Adrenal gland (tissue), 9 donors: ENCODE measurements at regions not wholly inside any gene's neighbourhood (a gene's known extent, or its start where the extent isn't known, plus 50 kb on each side); places are given as distances from the start of the nearest gene placed in this dataset.

ENCODE experiments used
- DNase-seq, 7 donors: peaks; one replicate each; pipeline ENCODE4 v3.0.0-alpha.2; 2019 to 2020
- H3K27ac ChIP-seq, 5 donors: fragments of 200-600 bp; sonication (generic) in 4 of 5; 1 replicate in 3 of 5; 2 replicates in 2 of 5; pipeline versions ENCODE4 v1.5.1 to v1.8.0; 2016 to 2020; ENCODE audit warnings: mild to moderate bottlenecking in 1 of 5
- H3K27me3 ChIP-seq: fragments of 200-600 bp; 2 replicates; pipeline ENCODE4 v1.8.0; 2021
- H3K36me3 ChIP-seq, 2 donors: fragments of 200-600 bp; replicated peaks in 1 of 2; 1 replicate in 1 of 2; 2 replicates in 1 of 2; pipeline versions ENCODE4 v1.5.1 to v1.8.0; 2018 to 2022
- H3K4me1 ChIP-seq, 2 donors: fragments of 200-600 bp; replicated peaks in 1 of 2; 1 replicate in 1 of 2; 2 replicates in 1 of 2; pipeline versions ENCODE4 v1.5.1 to v1.8.0; 2018 to 2021
- H3K4me3 ChIP-seq, 4 donors: fragments of 200-600 bp; sonication (generic) in 3 of 4; one replicate each; pipeline ENCODE4 v1.5.1; 2016 to 2018
- H3K9me3 ChIP-seq, 3 donors: fragments of 200-600 bp; sonication (generic) in 1 of 3; replicated peaks in 1 of 3; 1 replicate in 2 of 3; 2 replicates in 1 of 3; pipeline versions ENCODE4 v1.5.1 to v1.8.0; 2016 to 2021
- POLR2A ChIP-seq, 2 donors: fragments of 450-650 bp; IDR thresholded peaks; one replicate each; pipeline ENCODE4 v1.6.1; 2017; ENCODE audit warnings: antibody characterized with exemption in 2 of 2, mild to moderate bottlenecking in 2 of 2, moderate library complexity in 1 of 2
- WGBS, 4 donors: extraction: QIAGEN DNeasy Blood & Tissue Kit in 2 of 4; methylation state at CpG; one replicate each; pipeline versions ENCODE4 v1.1.5 to v1.1.7; 2013 to 2017; 5-methylcytosine and 5-hydroxymethylcytosine counted together
- intact Hi-C, 2 donors: fragments of 100-400 bp; cut with DNase I; formaldehyde crosslinking; loops; one replicate each; pipeline versions ENCODE4 v1.14.1 to v1.15.0; 2022 to 2023
- TF ChIP-seq, protein P1 (sequence below), 6 experiments: fragments of 450-650 bp in 4 of 6; fragments of 200-600 bp in 2 of 6; sonication (generic) in 1 of 6; IDR thresholded peaks; 1 replicate in 5 of 6; 2 replicates in 1 of 6; pipeline versions ENCODE4 v1.5.1 to v1.8.0; 2016 to 2021; ENCODE audit warnings: antibody characterized with exemption in 6 of 6, mild to moderate bottlenecking in 2 of 6, moderate library complexity in 1 of 6
- donor health status: healthy with polysubstance abuse.
- donor health status: Bipolar disorder and iron deficiency.
- donor health status: DM: yes; HTN: yes; CAD: no.
- donor health status: DM: no; HTN: no; CAD: no.
- donor health status: DM: no; HTN: no; CAD: no.

DNA sequence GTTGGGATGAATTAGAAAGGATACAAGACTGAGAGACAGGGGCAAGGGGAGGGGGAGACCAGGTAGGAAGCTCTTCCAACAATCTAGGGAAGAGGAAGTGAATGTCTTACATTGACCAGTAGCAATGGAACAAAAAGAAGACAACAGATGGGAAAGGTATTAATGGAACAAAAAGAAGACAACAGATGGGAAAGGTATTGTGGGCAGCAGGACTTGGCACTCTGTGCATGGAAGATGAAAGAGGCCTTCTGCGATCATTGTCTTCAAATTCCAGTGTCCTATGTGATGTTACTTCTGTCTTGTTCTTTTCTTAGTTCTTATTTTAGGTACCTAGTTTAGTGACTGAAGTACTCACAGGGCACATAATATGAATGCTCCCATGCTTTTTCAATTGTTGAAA is 161.8 kb downstream of the PALM2AKAP2 start:
- DNase-seq: no peak
- no peak overlapping the region for H3K4me3 ChIP-seq
- no peaks in the 10 kb centered on the region for H3K4me1 ChIP-seq
- 96 to 100% (median 99%) methylated on average over 1 of the region's 1 CpG for WGBS, 4 donors
- intact Hi-C loops: no loop called here
- no peaks in the 10 kb centered on the region for H3K9me3 ChIP-seq
- H3K27me3 ChIP-seq: no peaks in the 10 kb centered on the region
- no peaks in the 10 kb centered on the region for H3K36me3 ChIP-seq
- no peak overlapping the region for H3K27ac ChIP-seq
- no peak for TF ChIP-seq POLR2A (IDR thresholded peaks at IDR 0.05)
- TF ChIP-seq, protein P1, sequence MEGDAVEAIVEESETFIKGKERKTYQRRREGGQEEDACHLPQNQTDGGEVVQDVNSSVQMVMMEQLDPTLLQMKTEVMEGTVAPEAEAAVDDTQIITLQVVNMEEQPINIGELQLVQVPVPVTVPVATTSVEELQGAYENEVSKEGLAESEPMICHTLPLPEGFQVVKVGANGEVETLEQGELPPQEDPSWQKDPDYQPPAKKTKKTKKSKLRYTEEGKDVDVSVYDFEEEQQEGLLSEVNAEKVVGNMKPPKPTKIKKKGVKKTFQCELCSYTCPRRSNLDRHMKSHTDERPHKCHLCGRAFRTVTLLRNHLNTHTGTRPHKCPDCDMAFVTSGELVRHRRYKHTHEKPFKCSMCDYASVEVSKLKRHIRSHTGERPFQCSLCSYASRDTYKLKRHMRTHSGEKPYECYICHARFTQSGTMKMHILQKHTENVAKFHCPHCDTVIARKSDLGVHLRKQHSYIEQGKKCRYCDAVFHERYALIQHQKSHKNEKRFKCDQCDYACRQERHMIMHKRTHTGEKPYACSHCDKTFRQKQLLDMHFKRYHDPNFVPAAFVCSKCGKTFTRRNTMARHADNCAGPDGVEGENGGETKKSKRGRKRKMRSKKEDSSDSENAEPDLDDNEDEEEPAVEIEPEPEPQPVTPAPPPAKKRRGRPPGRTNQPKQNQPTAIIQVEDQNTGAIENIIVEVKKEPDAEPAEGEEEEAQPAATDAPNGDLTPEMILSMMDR (IDR thresholded peaks at IDR 0.05): no peak

DNA sequence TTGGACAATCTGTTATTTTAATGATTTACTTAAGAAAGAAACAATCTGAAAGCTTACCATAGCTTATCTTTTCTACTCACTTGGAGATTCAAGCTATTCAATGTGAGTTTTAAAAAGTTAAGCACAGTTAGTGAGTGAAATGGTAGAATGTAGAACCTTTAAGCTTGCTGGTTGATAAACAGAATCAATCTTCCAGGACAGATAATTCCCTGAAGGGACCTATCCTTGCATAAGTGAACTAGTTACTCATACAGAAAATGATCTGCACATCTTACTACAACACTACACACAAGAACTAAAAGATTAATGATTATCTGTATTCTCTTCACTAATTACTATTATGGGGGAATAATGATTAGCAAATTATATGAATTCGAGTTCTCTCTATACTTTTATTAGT is 165.6 kb downstream of the PALM2AKAP2 start:
- TF ChIP-seq, protein P1 (IDR thresholded peaks at IDR 0.05): no peak
- TF ChIP-seq POLR2A (IDR thresholded peaks at IDR 0.05): no peak
- Histone ChIP-seq H3K36me3 (no peaks in the 10 kb centered on the region), H3K27ac (no peak overlapping the region), H3K9me3 (no peaks in the 10 kb centered on the region), H3K4me1 (no peaks in the 10 kb centered on the region), H3K4me3 (no peak overlapping the region), H3K27me3 (no peaks in the 10 kb centered on the region)
- WGBS, 4 donors: 76 to 87% (median 83%) methylated on average over 1 of the region's 1 CpG
- no peak for DNase-seq
- intact Hi-C loops: no loop called here

DNA sequence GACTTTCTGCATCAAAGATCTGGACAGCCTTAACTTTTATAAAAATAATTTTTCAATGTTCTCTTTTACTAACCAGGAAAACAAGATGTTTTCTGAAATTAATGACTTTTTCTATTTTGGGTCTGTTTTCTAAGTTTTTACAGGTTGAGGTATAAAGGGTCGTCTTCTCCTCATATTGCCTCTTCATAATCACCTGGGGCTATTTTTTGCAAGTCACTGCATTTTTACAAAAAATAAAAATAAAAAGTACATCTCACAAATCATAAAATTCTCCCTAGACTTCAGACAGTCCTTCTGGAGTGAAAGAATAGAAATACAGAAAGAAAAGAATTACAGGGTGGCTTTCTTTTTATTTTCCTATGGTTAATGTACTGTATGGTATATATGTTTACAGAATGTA is 168.5 kb downstream of the PALM2AKAP2 start:
- no peaks in the 10 kb centered on the region for H3K9me3 ChIP-seq
- H3K4me1 ChIP-seq: no peaks in the 10 kb centered on the region
- TF ChIP-seq, protein P1 (IDR thresholded peaks at IDR 0.05): no peak
- TF ChIP-seq POLR2A (IDR thresholded peaks at IDR 0.05): no peak
- H3K36me3 ChIP-seq: no peaks in the 10 kb centered on the region
- H3K27ac ChIP-seq: no peak overlapping the region
- intact Hi-C loops: no loop called here
- H3K27me3 ChIP-seq: no peaks in the 10 kb centered on the region
- no peak for DNase-seq
- H3K4me3 ChIP-seq: no peak overlapping the region
- 69 to 87% (median 82%) methylated on average over 1 of the region's 1 CpG for WGBS, 4 donors

DNA sequence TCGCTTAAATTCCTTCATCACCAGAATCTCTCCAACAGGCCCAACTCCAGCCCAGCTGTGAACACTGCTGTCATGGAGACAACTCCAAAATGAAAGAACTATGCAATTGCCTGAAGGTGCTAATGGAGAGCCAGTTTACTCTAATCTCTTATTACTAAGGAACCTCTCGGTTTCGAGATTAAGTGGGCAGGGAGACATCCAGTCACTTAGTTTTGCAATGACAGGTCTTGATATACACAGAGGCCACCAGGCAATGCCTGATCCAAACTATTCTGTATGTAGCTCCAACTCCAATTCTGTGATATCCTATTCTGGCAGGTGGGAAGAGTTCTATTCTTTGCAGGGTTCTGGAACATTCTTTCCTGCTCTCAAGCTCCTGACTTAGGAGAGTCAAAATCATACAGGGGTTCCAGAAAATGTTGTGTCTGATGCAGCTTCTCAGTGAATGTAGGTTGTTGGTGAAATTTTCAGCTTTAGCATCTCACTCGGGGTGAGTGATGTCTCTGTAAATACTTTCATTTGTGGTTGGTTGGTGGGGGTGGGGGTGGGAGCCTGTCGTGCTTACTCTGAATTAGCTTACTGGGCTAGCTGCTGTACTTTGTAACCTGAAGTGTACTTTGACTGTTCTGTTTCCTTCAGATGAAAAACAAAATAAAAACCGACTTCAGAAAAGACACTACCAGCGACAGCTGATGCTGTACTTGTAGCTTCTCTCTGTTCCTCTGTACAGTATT is 170.9 kb downstream of the PALM2AKAP2 start:
- TF ChIP-seq, protein P1 (IDR thresholded peaks at IDR 0.05): no peak
- TF ChIP-seq POLR2A (IDR thresholded peaks at IDR 0.05): no peak
- Histone ChIP-seq H3K4me1 (no peaks in the 10 kb centered on the region), H3K27me3 (no peaks in the 10 kb centered on the region), H3K9me3 (no peaks in the 10 kb centered on the region), H3K36me3 (no peaks in the 10 kb centered on the region), H3K27ac (no peak overlapping the region), H3K4me3 (no peak overlapping the region)
- intact Hi-C loops: no loop called here
- no peak for DNase-seq
- WGBS, 4 donors: 89 to 92% (median 90%) methylated on average over 7 of the region's 7 CpGs
